ENCODE measurements at regions not wholly inside any gene's neighbourhood (a gene's known extent, or its start where the extent isn't known, plus 50 kb on each side); places are given as distances from the start of the nearest gene placed in this dataset.

DNA sequence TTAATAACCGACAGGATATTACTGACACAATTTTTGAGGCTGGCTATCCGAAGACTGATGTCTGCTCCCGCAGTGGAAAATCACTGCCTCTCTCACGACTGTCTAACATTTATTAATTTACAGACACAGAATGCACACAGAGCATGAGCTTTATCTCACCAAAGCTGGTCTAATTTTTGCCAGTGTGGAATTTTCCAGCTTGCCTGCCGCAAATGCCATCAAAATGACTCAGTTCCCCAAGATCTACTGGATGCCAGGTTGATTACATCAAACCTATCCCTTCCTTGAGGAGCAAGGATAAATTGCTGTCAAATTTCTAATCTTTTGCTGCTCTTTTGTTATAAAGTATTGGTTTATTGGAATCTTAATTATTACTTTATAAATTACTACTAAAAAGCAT lies 1775.1 kb upstream of the PCDH20 start:
- no peak for TF ChIP-seq POLR2A (IDR thresholded peaks at IDR 0.05)
- no peak for TF ChIP-seq EP300 (IDR thresholded peaks at IDR 0.05)
